ENCODE measurements at regions not wholly inside any gene's neighbourhood (a gene's known extent, or its start where the extent isn't known, plus 50 kb on each side); places are given as distances from the start of the nearest gene placed in this dataset.

DNA sequence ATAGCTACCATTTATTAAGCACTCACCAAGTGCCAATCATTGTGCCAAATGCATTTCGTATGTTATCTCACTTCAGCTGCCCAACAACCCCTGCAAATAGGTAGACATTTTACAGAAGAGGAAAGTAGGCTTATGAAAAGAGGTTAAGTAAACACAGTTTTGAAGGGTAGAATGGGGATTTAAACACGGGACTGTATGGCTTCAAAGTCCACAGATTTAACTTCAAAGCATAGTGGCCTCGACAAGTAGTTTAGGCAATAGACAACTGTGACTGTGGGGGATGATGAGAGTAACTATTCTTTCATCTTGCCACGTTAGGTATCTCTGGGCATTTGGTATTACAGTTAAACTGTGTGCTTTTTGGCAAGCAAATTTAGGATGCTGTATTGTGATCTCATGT lies 266.8 kb upstream of the SRRM4 start:
- no peaks in the 10 kb centered on the region for H3K27me3 Mint-ChIP-seq
- POLR2A ChIA-PET: no interaction called here

DNA sequence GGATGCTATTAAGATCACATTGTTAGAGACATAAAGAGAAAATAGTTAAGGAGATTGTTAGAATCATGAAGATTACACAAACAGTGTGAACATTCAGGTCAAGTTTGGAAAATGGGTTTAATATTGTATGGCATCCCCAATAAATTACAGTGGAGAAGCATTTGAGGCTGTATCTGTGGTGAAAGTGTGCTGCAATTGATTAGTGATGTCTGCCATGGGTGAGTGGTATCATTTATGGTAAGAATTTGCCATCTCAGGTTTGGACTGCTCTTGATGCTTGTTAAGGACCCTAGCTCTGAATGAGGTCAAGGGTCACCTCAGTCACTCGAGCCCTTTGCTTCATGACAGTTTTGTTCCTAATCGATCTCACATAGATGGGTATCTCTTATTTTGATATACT lies 265.7 kb upstream of the SRRM4 start:
- intact Hi-C loops (cut with micrococcal nuclease): no loop called here
- no peaks in the 10 kb centered on the region for H3K36me3 ChIP-seq (replicated peaks in 1 of 2; ENCODE audit: control extremely low read depth in 1 of 2, control insufficient read depth in 1 of 2, extremely low read depth in 1 of 2, insufficient read depth in 2 of 2, low read length in 1 of 2)
- no peak overlapping the region for H3K27ac ChIP-seq (ENCODE audit: low read length in 2 of 2)
- no CpG with 5 or more reads among the region's 2 CpGs for WGBS (ENCODE audit: insufficient coverage)
- H3K79me2 ChIP-seq (ENCODE audit: control insufficient read depth, insufficient read depth, low read length): no peaks in the 10 kb centered on the region
- no peaks in the 10 kb centered on the region for H3K9me3 ChIP-seq (ENCODE audit: control extremely low read depth in 1 of 3, control insufficient read depth in 2 of 3, insufficient read depth in 1 of 3, low read length in 2 of 3)
- no peak for ATAC-seq (ENCODE audit: low read depth)
- no peaks in the 10 kb centered on the region for H3K4me1 ChIP-seq (ENCODE audit: control insufficient read depth in 2 of 2, insufficient read depth in 2 of 2, low read length in 2 of 2)
- ChIA-PET CTCF (no interaction called here), POLR2A (no interaction called here)
- no peak overlapping the region for H2AFZ ChIP-seq (ENCODE audit: insufficient read depth, low read depth, low read length, poor library complexity, severe bottlenecking)
- no peak for DNase-seq
- Mint-ChIP-seq H3K27me3 (no peaks in the 10 kb centered on the region), H3K4me1 (no peaks in the 10 kb centered on the region), H3K9me3 (ENCODE audit: insufficient read depth) (no peaks in the 10 kb centered on the region), H3K4me3 (no peak overlapping the region), H3K27ac (no peak overlapping the region)
- H3K4me2 ChIP-seq (replicated peaks; ENCODE audit: low read depth, low read length, poor library complexity, severe bottlenecking): no peak overlapping the region
- H4K20me1 ChIP-seq (ENCODE audit: control insufficient read depth, insufficient read depth, low read length, poor library complexity, severe bottlenecking): no peaks in the 10 kb centered on the region
- H3K4me3 ChIP-seq (ENCODE audit: control extremely low read depth in 1 of 5, extremely low read depth in 1 of 5, insufficient read depth in 1 of 5, low read depth in 2 of 5, low read length in 4 of 5): no peak overlapping the region
- TF ChIP-seq CTCF (IDR thresholded peaks at IDR 0.05) (no peak), EZH2 (IDR thresholded peaks at IDR 0.05; ENCODE audit: borderline replicate concordance, insufficient read depth, low read depth, low read length, poor library complexity, severe bottlenecking) (no peak)
- H3K27me3 ChIP-seq (replicated peaks in 1 of 4; ENCODE audit: control extremely low read depth in 1 of 4, control insufficient read depth in 3 of 4, insufficient read depth in 4 of 4, low read length in 3 of 4): no peaks in the 10 kb centered on the region
- no peak overlapping the region for H3K9ac ChIP-seq (ENCODE audit: low read length)

More for the DNA sequence above, 266.8 kb upstream of the SRRM4 start:
- 100% methylated on average over 1 of the region's 4 CpGs for WGBS (ENCODE audit: insufficient coverage)
- Histone ChIP-seq H3K4me3 (ENCODE audit: control extremely low read depth in 1 of 5, extremely low read depth in 1 of 5, insufficient read depth in 1 of 5, low read depth in 2 of 5, low read length in 4 of 5) (no peak overlapping the region), H3K79me2 (ENCODE audit: control insufficient read depth, insufficient read depth, low read length) (no peaks in the 10 kb centered on the region), H3K4me2 (replicated peaks; ENCODE audit: low read depth, low read length, poor library complexity, severe bottlenecking) (no peak overlapping the region), H3K9me3 (ENCODE audit: control extremely low read depth in 1 of 3, control insufficient read depth in 2 of 3, insufficient read depth in 1 of 3, low read length in 2 of 3) (no peaks in the 10 kb centered on the region), H3K27ac (ENCODE audit: low read length in 2 of 2) (no peak overlapping the region), H2AFZ (ENCODE audit: insufficient read depth, low read depth, low read length, poor library complexity, severe bottlenecking) (no peak overlapping the region), H4K20me1 (ENCODE audit: control insufficient read depth, insufficient read depth, low read length, poor library complexity, severe bottlenecking) (no peaks in the 10 kb centered on the region), H3K9ac (ENCODE audit: low read length) (no peak overlapping the region), H3K27me3 (replicated peaks in 1 of 4; ENCODE audit: control extremely low read depth in 1 of 4, control insufficient read depth in 3 of 4, insufficient read depth in 4 of 4, low read length in 3 of 4) (no peaks in the 10 kb centered on the region), H3K4me1 (ENCODE audit: control insufficient read depth in 2 of 2, insufficient read depth in 2 of 2, low read length in 2 of 2) (no peaks in the 10 kb centered on the region), H3K36me3 (replicated peaks in 1 of 2; ENCODE audit: control extremely low read depth in 1 of 2, control insufficient read depth in 1 of 2, extremely low read depth in 1 of 2, insufficient read depth in 2 of 2, low read length in 1 of 2) (no peaks in the 10 kb centered on the region)
- TF ChIP-seq CTCF (IDR thresholded peaks at IDR 0.05) (no peak), EZH2 (IDR thresholded peaks at IDR 0.05; ENCODE audit: borderline replicate concordance, insufficient read depth, low read depth, low read length, poor library complexity, severe bottlenecking) (no peak)
- Mint-ChIP-seq H3K4me1 (no peaks in the 10 kb centered on the region), H3K27ac (no peak overlapping the region), H3K4me3 (no peak overlapping the region), H3K9me3 (ENCODE audit: insufficient read depth) (no peaks in the 10 kb centered on the region)
- DNase-seq: no peak
- ATAC-seq (ENCODE audit: low read depth): no peak
- intact Hi-C loops (cut with micrococcal nuclease): no loop called here
- CTCF ChIA-PET: no interaction called here
